ENCODE measurements at regions not wholly inside any gene's neighbourhood (a gene's known extent, or its start where the extent isn't known, plus 50 kb on each side); places are given as distances from the start of the nearest gene placed in this dataset.

GRCh38 chr17:74002241-74002640 is 201.2 kb upstream of the RPL38 start:
- TF ChIP-seq SIN3A (IDR thresholded peaks at IDR 0.05; ENCODE audit: borderline replicate concordance, insufficient read depth, low read length) (no peak), POLR2AphosphoS5 (IDR thresholded peaks at IDR 0.05; ENCODE audit: low read depth, low read length) (no peak), REST (IDR thresholded peaks at IDR 0.05; ENCODE audit: insufficient read depth in 1 of 2, low read depth in 2 of 2, low read length in 2 of 2) (no peak), TAF1 (IDR thresholded peaks at IDR 0.05; ENCODE audit: borderline replicate concordance, insufficient read depth, low read length) (no peak)

Measured in PFSK-1 (cell line).